ENCODE measurements at regions not wholly inside any gene's neighbourhood (a gene's known extent, or its start where the extent isn't known, plus 50 kb on each side); places are given as distances from the start of the nearest gene placed in this dataset.

GRCh38 chr2:105522645-105523044, 123.8 kb upstream of the FHL2 start:
- TF ChIP-seq CTCF (conservative IDR thresholded peaks at IDR 0.05 in 1 of 2, IDR thresholded peaks at IDR 0.05 in 1 of 2; ENCODE audit: extremely low read depth in 1 of 2, insufficient read depth in 1 of 2, low read depth in 1 of 2, low read length in 2 of 2) (no peak), EZH2 (IDR thresholded peaks at IDR 0.05; ENCODE audit: borderline replicate concordance, low read length) (no peak)
